Transverse colon (tissue), 3 donors: ENCODE measurements at regions not wholly inside any gene's neighbourhood (a gene's known extent, or its start where the extent isn't known, plus 50 kb on each side); places are given as distances from the start of the nearest gene placed in this dataset.

Experiments used
- EP300 ChIP-seq: sonication (generic); formaldehyde crosslinking; IDR thresholded peaks from one replicate; pipeline ENCODE4 v1.6.1; 2017; ENCODE audit warnings: antibody characterized with exemption, low read depth
- POLR2A ChIP-seq: fragments of 450-650 bp; IDR thresholded peaks from one replicate; pipeline ENCODE4 v1.6.1; 2016; ENCODE audit warnings: antibody characterized with exemption, mild to moderate bottlenecking, moderate library complexity
- POLR2AphosphoS5 ChIP-seq, 3 donors: sonication (generic); formaldehyde crosslinking; IDR thresholded peaks; one replicate each; pipeline ENCODE4 v1.6.1; 2016; ENCODE audit warnings: antibody characterized with exemption in 3 of 3

GRCh38 chrX:5142644-5143043 lies 1086.0 kb downstream of the NLGN4X start:
- TF ChIP-seq POLR2AphosphoS5 (IDR thresholded peaks at IDR 0.05) (no peak), POLR2A (no peak), EP300 (no peak)
